ENCODE measurements at regions not wholly inside any gene's neighbourhood (a gene's known extent, or its start where the extent isn't known, plus 50 kb on each side); places are given as distances from the start of the nearest gene placed in this dataset.
"Not testable (repeated sequence)": the region's sequence is repeated elsewhere in the genome, so short reads cannot be mapped to it uniquely, and the experiment has no call there.

GRCh38 chr2:234157817-234158588 lies 107.5 kb downstream of the SPP2 start:
- H3K4me3 ChIP-seq (ENCODE audit: low read depth, low read length): no peak overlapping the region
- no peaks in the 10 kb centered on the region for H3K36me3 ChIP-seq (ENCODE audit: control insufficient read depth, insufficient read depth, low read length)

DNA sequence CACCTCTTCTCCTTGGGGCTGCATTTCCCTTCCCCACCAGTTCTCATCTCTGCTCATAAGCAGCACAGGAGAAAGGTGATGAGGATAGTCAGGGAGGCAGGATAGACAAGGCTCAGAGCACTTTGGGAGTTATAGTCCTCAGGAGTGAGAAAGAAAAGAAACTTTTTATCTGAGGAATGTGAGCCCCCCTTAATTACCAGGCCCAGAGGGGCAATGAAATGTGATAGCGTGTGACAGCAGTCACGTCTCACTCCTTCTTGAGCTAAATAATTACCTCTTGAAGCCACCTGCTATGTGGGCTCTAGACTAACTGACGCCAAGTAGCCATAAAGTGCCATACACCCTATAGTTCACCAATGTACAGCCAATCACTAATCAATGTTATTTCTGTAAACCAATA lies 105.8 kb downstream of the SPP2 start:
- no peak for DNase-seq (ENCODE audit: low read depth)
- H3K27me3 ChIP-seq (ENCODE audit: control insufficient read depth, insufficient read depth, low read length): no peaks in the 10 kb centered on the region
- no peak overlapping the region for H3K4me3 ChIP-seq (ENCODE audit: low read depth, low read length)
- TF ChIP-seq, protein P1, sequence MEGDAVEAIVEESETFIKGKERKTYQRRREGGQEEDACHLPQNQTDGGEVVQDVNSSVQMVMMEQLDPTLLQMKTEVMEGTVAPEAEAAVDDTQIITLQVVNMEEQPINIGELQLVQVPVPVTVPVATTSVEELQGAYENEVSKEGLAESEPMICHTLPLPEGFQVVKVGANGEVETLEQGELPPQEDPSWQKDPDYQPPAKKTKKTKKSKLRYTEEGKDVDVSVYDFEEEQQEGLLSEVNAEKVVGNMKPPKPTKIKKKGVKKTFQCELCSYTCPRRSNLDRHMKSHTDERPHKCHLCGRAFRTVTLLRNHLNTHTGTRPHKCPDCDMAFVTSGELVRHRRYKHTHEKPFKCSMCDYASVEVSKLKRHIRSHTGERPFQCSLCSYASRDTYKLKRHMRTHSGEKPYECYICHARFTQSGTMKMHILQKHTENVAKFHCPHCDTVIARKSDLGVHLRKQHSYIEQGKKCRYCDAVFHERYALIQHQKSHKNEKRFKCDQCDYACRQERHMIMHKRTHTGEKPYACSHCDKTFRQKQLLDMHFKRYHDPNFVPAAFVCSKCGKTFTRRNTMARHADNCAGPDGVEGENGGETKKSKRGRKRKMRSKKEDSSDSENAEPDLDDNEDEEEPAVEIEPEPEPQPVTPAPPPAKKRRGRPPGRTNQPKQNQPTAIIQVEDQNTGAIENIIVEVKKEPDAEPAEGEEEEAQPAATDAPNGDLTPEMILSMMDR (IDR thresholded peaks at IDR 0.05; ENCODE audit: insufficient read depth, low read length, poor library complexity, severe bottlenecking): no peak
- H3K36me3 ChIP-seq (ENCODE audit: control insufficient read depth, insufficient read depth, low read length): no peaks in the 10 kb centered on the region

More at GRCh38 chr2:234157817-234158588, 107.5 kb downstream of the SPP2 start:
- TF ChIP-seq, protein P1 (IDR thresholded peaks at IDR 0.05; ENCODE audit: insufficient read depth, low read length, poor library complexity, severe bottlenecking): no peak
- no peaks in the 10 kb centered on the region for H3K27me3 ChIP-seq (ENCODE audit: control insufficient read depth, insufficient read depth, low read length)
- DNase-seq (ENCODE audit: low read depth): no peak

- H3K4me3 ChIP-seq (ENCODE audit: low read depth, low read length); H3K27me3 ChIP-seq (ENCODE audit: control insufficient read depth, insufficient read depth, low read length); H3K36me3 ChIP-seq (ENCODE audit: control insufficient read depth, insufficient read depth, low read length); DNase-seq (ENCODE audit: low read depth): not testable (repeated sequence)
Measured at GRCh38 chr2:234152835-234153234, 102.3 kb downstream of the SPP2 start.

GRCh38 chr2:234147335-234147861 lies 96.9 kb downstream of the SPP2 start:
- Histone ChIP-seq H3K36me3 (ENCODE audit: control insufficient read depth, insufficient read depth, low read length) (no peaks in the 10 kb centered on the region), H3K4me3 (ENCODE audit: low read depth, low read length) (no peak overlapping the region), H3K27me3 (ENCODE audit: control insufficient read depth, insufficient read depth, low read length) (no peaks in the 10 kb centered on the region)
- peak; percentile 96 for DNase-seq (ENCODE audit: low read depth)
- TF ChIP-seq, protein P1 (IDR thresholded peaks at IDR 0.05; ENCODE audit: insufficient read depth, low read length, poor library complexity, severe bottlenecking): no peak

DNA sequence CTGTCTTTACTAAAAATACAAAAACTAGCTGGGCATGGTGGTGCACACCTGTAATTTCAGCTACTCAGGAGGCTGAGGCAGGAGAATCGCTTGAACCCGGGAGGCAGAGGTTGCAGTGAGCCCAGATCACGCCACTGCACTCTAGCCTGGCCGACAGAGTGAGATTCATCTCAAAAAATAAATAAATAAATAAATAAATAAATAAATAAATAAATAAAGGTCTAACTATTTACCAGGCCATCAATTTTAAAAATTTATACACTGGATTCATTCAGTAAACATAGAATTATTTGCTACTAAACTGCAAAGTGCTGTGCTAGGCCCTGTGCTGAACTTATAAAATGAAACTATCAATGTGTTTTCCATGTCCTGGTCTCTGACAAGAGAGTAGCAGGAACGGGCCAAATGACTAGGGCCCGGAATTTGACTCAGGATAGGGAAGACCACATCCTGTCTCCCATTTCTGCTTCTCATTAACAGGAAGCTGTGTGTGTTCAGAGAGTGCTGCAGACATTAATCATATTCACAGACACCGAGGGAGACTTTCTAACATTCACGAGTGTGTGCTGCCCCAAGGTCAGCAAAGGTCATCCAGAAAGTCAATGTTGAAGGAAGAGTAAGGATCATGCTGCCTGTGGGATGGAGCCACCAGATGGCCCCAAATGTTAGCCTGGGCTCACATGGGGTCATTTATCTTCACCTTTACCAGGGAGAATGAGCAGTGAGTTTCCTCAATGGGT lies 95.8 kb downstream of the SPP2 start:
- Histone ChIP-seq H3K36me3 (ENCODE audit: control insufficient read depth, insufficient read depth, low read length) (no peaks in the 10 kb centered on the region), H3K27me3 (ENCODE audit: control insufficient read depth, insufficient read depth, low read length) (no peaks in the 10 kb centered on the region), H3K4me3 (ENCODE audit: low read depth, low read length) (no peak overlapping the region)
- TF ChIP-seq, protein P1 (IDR thresholded peaks at IDR 0.05; ENCODE audit: insufficient read depth, low read length, poor library complexity, severe bottlenecking): peak; percentile 4
- peak; percentile 79 for DNase-seq (ENCODE audit: low read depth)

GRCh38 chr2:234145511-234145910 lies 95.0 kb downstream of the SPP2 start:
- TF ChIP-seq, protein P1 (IDR thresholded peaks at IDR 0.05; ENCODE audit: insufficient read depth, low read length, poor library complexity, severe bottlenecking): no peak
- no peak overlapping the region for H3K4me3 ChIP-seq (ENCODE audit: low read depth, low read length)
- H3K36me3 ChIP-seq (ENCODE audit: control insufficient read depth, insufficient read depth, low read length): no peaks in the 10 kb centered on the region
- no peak for DNase-seq (ENCODE audit: low read depth)
- H3K27me3 ChIP-seq (ENCODE audit: control insufficient read depth, insufficient read depth, low read length): no peaks in the 10 kb centered on the region
